Spleen (tissue), 7 donors: ENCODE measurements at regions not wholly inside any gene's neighbourhood (a gene's known extent, or its start where the extent isn't known, plus 50 kb on each side); places are given as distances from the start of the nearest gene placed in this dataset.
A peak's percentile ranks its signal among the peaks of the same experiment; 100 is the strongest.

Source experiments
- POLR2A ChIP-seq, 3 donors: fragments of 450-650 bp; IDR thresholded peaks; one replicate each; pipeline ENCODE4 v1.5.1; 2017; ENCODE audit warnings: antibody characterized with exemption in 3 of 3, mild to moderate bottlenecking in 1 of 3
- POLR2AphosphoS5 ChIP-seq, 3 donors: sonication (generic); formaldehyde crosslinking; IDR thresholded peaks; one replicate each; pipeline ENCODE4 v1.5.1; 2017; ENCODE audit warnings: antibody characterized with exemption in 3 of 3
- TF ChIP-seq, protein P1 (sequence below), 11 experiments: fragments of 200-600 bp in 7 of 11; fragments of 450-650 bp in 4 of 11; sonication (generic) in 4 of 11; IDR thresholded peaks in 8 of 11; conservative IDR thresholded peaks in 3 of 11; 1 replicate in 7 of 11; 2 replicates in 4 of 11; pipeline versions ENCODE4 v1.4.0 to v1.8.0; 2016 to 2021; ENCODE audit warnings: antibody characterized with exemption in 11 of 11, inconsistent platforms in 4 of 11, mild to moderate bottlenecking in 1 of 11
- donor health status: DM: no; HTN: no; CAD: no; lungs with moderate emphysema.
- donor health status: DM: no; HTN: no; CAD: no.
- donor health status: DM: no; HTN: no; CAD: no.

DNA sequence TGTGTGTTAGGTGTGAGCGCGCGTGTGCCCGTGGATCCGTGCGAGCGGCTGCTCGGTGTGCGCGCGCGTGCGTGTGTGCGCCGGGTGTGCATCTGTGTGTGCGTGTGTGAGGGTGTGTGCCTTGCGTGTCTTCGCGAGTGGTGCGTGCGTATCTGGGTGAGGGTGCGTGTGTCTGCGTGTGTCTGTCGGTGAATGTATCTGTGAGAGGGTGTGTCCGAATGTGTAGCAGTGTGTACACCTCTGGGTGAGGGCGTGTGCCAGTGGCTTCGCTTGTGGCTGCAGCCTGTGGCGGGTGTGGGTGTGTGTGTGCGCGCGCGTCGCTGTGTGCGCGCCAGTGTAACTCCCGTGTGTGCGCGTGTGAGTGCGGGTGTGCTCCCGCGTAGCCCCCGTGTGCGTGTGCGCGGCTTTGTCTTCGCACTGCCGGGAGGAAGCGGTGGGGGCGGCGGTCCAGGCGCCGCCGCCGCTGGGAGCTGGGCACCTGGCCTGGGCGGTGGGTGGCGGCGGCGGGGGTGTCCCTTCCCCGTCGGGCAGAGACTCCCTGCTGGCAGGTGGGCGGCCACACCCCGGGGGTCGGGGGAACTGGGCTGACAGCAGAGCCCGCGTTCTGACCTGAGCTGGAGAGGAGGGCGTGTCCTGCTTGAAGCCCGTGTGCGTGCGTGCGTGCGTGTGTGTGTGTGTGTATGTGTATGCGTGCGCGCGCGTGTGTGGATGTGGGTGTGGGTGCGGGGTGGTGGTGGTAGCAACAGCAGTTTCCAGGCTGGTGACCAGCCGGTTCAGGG is 61.3 kb upstream of the EPB41L1 start:
- peak in 1 of 3 donors; percentile 4 for TF ChIP-seq POLR2AphosphoS5 (IDR thresholded peaks at IDR 0.05)
- TF ChIP-seq, protein P1, sequence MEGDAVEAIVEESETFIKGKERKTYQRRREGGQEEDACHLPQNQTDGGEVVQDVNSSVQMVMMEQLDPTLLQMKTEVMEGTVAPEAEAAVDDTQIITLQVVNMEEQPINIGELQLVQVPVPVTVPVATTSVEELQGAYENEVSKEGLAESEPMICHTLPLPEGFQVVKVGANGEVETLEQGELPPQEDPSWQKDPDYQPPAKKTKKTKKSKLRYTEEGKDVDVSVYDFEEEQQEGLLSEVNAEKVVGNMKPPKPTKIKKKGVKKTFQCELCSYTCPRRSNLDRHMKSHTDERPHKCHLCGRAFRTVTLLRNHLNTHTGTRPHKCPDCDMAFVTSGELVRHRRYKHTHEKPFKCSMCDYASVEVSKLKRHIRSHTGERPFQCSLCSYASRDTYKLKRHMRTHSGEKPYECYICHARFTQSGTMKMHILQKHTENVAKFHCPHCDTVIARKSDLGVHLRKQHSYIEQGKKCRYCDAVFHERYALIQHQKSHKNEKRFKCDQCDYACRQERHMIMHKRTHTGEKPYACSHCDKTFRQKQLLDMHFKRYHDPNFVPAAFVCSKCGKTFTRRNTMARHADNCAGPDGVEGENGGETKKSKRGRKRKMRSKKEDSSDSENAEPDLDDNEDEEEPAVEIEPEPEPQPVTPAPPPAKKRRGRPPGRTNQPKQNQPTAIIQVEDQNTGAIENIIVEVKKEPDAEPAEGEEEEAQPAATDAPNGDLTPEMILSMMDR (IDR thresholded peaks at IDR 0.05 in 8 of 11, conservative IDR thresholded peaks at IDR 0.05 in 3 of 11), result no peak
- TF ChIP-seq POLR2A (IDR thresholded peaks at IDR 0.05), result no peak
